GM18505 (cell line): ENCODE measurements at regions not wholly inside any gene's neighbourhood (a gene's known extent, or its start where the extent isn't known, plus 50 kb on each side); places are given as distances from the start of the nearest gene placed in this dataset.

ENCODE experiments used
- ATAC-seq: cut with Tn5 transposase; IDR thresholded peaks from one replicate; pipeline ENCODE4 v1.9.1; 2021; ENCODE audit not compliant: unreplicated experiment
- POLR2A ChIP-seq: IDR thresholded peaks from 4 replicates; pipeline ENCODE4 v1.6.1; 2011; ENCODE audit warnings: borderline replicate concordance; ENCODE audit not compliant: insufficient read depth, insufficient read length; ENCODE audit errors: extremely low read depth

DNA sequence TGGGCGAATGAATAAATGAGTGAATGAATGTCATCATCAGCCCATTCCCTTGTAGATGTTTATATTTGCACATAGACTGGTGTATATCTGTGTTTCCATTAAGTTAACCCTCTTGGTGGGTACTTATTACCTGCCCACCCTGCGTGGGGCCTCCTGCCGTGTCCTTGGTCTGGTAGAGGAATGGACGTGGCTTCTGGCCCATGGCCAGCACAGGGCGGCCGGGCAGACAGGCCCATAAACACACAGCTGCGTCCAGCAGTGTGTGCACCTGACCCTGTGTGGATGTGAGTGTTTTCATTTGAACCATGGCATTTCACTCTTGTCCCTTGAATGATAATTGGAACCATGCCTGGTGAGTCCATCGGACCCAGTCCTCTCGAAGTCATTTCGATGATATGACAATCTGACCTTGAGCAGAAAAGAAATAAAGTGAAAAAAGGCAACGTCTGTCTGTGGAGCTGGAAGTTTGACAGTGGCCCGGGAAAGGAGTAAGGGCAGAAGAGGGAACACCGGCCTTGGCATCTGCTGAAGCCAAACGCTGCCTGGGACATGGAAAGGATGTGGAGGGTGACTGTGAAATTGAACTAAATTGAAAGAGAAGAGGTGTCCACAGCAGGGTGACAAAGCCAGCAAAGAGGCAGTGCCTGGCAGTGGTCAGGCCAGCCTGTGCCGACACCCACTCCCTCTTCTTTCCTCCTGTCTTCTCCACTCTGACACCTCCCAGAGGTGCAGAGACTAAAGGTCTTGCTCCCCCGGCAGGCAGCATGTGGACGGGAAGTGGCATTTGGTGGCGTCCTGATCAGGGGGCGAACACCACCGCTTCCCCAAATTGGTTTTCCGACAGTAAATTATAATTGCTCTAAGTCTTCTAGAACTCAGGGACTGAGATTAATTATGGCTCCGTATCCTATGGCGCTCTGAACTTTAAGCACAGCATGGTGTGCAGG lies 199.0 kb upstream of the ZMIZ1 start:
- TF ChIP-seq POLR2A = no peak
- ATAC-seq = no peak

DNA sequence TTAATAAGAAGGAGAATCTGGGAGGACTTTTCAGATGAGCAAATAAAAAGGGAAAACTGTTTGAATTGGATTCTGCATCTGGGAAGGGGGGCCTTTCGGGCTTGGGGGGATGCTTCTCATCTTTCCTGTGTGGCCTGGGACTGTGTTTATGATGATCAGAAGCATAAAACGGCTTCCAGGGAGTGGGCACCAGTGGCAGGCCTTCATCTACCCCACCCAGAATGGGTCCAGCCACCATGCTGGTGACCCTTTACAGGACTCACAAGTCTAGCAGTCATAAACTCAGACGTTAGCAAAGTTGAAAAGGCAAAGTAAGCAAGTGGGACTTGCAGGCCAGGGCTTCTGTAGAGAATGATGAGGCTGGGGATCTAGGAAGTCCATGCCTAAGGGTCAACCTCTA lies 198.3 kb upstream of the ZMIZ1 start:
- no peak for ATAC-seq
- TF ChIP-seq POLR2A = no peak

DNA sequence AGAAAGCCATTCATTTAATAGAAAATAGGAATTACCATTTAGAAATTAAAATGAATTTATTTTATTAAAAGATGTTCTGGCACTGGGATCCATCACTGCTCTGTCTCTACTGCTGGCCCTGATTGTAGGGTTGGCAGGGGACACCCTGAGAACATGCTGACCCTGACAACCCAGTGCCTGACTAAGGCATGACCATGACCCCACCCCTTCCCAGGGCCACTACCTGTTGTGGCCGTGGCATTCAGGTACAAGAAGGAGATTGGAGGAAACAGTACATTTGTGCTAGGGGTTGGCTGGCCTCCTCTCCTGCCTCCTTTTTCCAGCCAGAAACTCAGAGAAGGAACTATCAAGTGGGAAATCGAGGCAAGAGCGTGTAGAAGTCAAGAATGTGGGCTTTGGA lies 197.0 kb upstream of the ZMIZ1 start:
- no peak for TF ChIP-seq POLR2A
- no peak for ATAC-seq

DNA sequence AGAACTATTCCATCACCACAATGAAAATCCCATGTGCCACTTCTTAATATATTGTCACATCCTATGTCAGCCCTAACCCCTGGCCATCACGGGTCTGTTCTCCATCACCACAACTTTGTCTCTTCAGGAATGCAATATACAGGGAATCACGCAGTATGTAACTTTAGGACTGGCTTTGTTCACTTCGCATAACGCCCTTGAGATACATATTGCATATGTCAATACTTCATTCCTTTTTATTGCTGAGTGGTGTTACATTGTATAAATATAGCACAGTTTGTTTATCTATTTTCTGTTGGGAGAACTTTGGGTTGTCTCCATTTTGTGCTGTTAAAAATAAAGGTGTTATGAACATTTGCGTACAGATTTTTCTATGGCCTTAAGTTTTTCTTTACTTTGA lies 195.4 kb upstream of the ZMIZ1 start:
- TF ChIP-seq POLR2A = no peak
- ATAC-seq = no peak

DNA sequence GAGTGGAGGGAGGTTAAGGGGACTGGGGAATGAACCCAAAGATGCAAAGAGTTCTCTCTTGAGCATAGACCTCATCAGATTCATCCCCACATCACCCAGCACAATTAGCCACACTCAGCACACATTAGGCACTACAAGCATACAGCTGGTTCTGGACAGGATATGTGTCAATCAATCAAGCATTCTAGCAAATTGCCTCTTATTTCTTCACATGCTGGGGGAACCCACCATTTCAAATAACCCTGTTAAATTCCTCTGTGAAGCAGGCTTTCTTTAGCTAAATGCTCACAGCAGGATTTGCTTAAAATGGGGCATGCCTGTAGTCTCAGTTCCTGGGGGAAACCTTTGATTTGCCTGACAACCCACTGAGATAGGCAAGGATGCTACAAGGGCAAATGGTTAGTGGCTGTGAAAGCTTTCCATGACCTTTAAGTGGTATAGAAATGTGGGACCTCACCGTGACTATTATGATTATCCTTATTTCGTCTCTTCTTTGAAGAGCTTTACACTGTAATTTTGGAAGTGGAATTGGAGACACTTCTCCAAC lies 193.4 kb upstream of the ZMIZ1 start:
- no peak for ATAC-seq
- no peak for TF ChIP-seq POLR2A

DNA sequence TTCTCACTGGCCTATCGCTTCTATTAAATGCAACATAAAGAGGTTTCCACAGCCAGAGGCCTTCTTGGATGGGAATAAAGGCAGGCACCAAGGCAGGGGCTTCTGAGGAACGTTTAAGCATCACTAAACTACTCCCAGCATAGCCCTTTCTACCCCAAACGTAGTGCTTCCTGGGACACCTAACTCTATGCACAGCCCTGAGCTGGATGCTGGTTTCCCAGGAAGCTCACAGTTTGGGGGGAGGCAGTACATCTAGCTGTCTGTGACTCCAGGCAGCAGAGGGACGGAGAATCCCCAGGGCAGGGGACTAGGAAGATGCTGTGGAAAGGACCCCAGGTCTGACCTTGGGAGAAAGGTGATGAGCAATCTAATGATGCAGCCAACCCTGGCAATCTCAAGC lies 192.8 kb upstream of the ZMIZ1 start:
- no peak for TF ChIP-seq POLR2A

DNA sequence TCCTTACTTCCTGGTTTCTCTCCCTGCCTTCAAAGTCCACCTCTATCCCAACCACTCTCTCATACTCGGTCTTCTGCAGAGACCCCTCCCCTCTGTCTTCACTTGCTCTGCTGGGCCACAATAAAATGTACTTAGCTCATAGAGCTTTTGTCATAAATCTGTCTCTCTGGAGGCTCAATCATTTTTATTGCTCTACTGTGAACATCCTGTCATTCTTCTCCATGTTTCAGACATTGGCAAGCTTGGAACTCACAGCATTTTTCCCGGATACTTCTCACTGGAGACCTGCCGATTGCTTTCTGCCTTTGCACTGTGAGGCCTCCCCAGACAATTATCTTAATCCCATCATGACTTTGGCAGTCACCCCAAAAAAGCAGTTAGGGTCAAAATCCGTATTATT lies 192.3 kb upstream of the ZMIZ1 start:
- TF ChIP-seq POLR2A = no peak
- ATAC-seq = no peak

More for the DNA sequence above, 192.8 kb upstream of the ZMIZ1 start:
- ATAC-seq = no peak

DNA sequence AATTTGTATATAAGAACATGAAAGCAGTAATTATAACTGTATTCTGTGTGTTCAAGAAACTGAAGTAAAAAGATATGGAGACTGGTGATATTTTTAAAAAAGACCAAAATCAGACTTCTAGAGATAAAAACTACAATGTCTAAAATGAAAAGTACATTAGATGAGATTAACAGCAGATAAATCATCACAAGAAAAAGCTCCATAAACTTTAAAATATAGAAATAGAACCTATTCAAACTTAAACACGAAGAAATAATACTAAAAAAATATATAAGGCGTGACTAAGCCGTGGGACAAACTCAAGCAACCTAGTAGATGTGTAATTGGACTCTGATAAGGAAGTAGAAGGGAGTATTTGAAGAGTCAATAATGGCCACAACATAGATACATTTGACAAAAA lies 189.1 kb upstream of the ZMIZ1 start:
- no peak for ATAC-seq
- no peak for TF ChIP-seq POLR2A

DNA sequence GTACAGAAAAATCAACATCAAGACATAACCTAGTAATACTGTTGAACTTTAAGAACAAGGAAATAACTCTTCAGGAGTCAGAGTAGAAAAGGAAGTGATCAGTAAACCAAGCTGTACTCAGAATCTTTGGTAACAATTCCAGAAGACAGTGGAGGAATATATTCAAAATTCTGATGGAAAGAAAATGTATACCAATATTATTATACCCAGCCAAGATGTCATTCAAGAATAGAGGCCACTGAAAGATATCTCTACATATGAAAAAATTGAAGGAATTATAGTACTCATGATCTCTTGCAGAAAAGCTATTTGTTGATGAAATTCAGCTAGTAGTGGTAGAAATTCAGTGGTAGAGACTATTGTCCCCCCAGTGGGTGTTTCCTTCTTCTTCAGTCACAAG lies 182.6 kb upstream of the ZMIZ1 start:
- no peak for TF ChIP-seq POLR2A

DNA sequence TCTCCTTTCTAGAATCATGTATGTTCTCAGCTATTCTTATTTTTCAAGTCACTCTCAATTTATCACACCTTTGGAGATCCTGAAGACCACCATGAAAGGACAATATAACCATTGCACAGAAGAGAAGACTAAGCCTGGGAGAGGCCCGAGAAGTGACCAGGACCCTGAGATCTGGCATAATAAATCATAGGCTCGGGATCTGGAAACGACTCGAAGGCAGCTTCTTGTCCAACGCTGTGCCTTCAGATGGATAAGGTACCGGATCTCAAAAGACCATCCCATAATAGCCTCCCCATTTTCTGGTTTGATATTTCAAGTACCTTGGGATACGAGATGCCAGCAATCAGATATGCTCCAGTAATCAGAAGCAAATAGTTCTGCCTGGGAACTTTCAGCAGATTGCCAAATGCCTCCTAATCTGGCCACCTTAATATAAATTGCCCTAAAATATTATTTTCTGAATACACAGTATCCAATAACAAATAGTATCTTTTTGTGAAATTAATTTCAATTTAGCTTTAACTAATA lies 179.2 kb upstream of the ZMIZ1 start:
- no peak for TF ChIP-seq POLR2A
- no peak for ATAC-seq

More for the DNA sequence above, 182.6 kb upstream of the ZMIZ1 start:
- ATAC-seq = no peak

DNA sequence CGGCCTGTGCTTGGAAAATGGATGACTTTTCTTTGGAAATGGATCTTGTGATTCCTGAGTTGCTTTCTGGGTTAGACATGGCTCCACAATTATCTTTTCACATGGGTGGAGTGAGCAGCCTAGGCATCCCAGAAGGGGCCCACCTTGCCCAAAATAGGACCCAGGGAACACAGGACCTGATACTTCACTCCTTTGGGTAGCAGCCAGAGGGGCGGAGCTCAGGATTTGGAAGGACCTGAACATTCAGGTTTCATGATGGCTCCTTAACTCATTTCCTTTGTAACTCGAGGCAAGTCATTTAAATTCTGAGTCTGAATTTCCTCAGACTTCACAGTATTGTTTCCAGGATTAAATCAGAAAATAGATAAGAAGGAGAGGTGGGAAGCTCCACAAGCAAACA lies 178.3 kb upstream of the ZMIZ1 start:
- no peak for TF ChIP-seq POLR2A
- ATAC-seq = no peak

DNA sequence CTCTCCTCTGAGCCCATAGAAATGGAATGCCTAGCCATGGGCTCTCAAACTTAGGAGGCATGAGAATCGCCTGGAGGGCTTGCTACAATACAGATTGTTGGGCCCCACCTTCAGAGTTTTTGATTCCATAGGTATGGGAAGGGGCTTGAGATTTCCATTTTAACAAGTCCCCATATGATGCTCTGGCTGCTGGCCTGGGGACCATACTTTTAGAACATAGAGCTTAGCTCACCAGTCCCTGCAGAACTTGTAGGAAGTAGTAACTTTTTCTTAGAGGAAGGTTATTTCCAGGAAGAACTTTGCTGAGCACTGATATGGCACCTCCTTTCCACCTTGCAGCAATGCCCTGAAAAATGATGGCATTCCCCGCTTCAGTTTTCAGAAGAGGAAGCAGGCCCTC lies 177.0 kb upstream of the ZMIZ1 start:
- no peak for ATAC-seq
- no peak for TF ChIP-seq POLR2A

DNA sequence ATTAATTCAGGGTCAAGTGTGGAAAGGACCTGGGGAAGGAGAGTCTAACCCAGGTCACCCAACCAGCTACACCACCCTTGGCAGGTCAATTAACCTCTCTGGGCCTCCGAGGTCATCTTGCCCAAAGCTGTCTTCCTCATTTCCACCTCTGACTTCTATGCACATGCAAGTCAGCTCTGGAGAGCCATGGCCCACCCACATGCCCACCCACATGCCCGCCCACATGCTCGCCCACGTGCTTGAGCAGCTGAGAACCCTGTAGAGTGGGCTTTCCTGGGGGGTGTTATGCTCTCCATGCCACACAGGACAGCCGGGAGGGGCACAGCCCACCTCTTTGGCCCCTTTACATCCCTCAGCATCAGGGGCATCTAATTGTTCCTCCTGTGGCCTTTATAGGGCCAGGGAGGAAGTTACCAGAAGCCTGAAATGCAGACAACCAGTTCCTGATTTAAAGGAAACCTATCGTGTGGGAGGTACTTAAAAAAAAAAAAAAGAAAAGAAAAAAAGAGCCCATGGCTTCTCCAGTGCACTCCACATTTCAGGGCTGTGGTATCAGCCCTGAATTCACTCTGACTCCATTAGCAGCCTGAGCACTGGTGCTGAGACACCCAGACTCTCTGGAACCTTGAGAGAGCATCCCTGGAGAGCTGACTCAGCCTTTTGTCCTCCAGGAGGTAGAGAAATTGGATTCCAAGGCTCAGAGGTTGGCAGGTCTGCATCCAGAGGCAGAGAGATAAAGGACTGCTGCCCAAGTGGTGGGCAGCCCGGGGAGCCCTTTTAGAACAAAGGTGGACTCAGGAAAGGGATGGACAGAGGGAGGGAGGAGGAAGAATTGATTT lies 176.2 kb upstream of the ZMIZ1 start:
- ATAC-seq = no peak
- no peak for TF ChIP-seq POLR2A
